OCI-LY3 (cell line): ENCODE measurements at regions not wholly inside any gene's neighbourhood (a gene's known extent, or its start where the extent isn't known, plus 50 kb on each side); places are given as distances from the start of the nearest gene placed in this dataset.

Experiments used
- CTCF ChIP-seq: fragments of 200-600, 300-600 bp; sonication (generic); IDR thresholded peaks from 2 replicates; pipeline ENCODE4 v1.5.1; 2014; ENCODE audit warnings: antibody characterized with exemption, low read length, low read depth
- EZH2phosphoT487 ChIP-seq: fragments of 200-600 bp; shearing (Covaris generic); IDR thresholded peaks from 2 replicates; pipeline ENCODE4 v1.6.1; 2018; ENCODE audit warnings: antibody characterized with exemption, mixed run types, low read depth

GRCh38 chr4:187887906-187888305 is 107.7 kb upstream of the ZFP42 start:
- TF ChIP-seq CTCF (no peak), EZH2phosphoT487 (no peak)
